Thyroid gland (tissue), 4 donors: ENCODE measurements at regions not wholly inside any gene's neighbourhood (a gene's known extent, or its start where the extent isn't known, plus 50 kb on each side); places are given as distances from the start of the nearest gene placed in this dataset.

Source experiments
- DNase-seq, 2 donors: peaks; one replicate each; pipeline ENCODE4 v3.0.0-alpha.2; 2019
- H3K27ac ChIP-seq, 3 donors: fragments of 200-600 bp; sonication (generic); 1 replicate in 2 of 3; 2 replicates in 1 of 3; pipeline ENCODE4 v1.5.1; 2016 to 2019; ENCODE audit warnings: mild to moderate bottlenecking in 1 of 3, moderate library complexity in 1 of 3
- H3K27me3 ChIP-seq: fragments of 200-600 bp; sonication (generic); one replicate; pipeline ENCODE4 v1.5.1; 2019
- H3K36me3 ChIP-seq, 2 donors: fragments of 200-600 bp; sonication (generic); one replicate each; pipeline ENCODE4 v1.5.1; 2016 to 2019
- H3K4me1 ChIP-seq, 2 donors: fragments of 200-600 bp; sonication (generic); one replicate each; pipeline ENCODE4 v1.5.1; 2017 to 2019
- H3K4me3 ChIP-seq, 3 donors: fragments of 200-600 bp; sonication (generic); replicated peaks in 1 of 3; 1 replicate in 2 of 3; 2 replicates in 1 of 3; pipeline ENCODE4 v1.5.1; 2016; ENCODE audit warnings: mild to moderate bottlenecking in 1 of 3
- H3K9me3 ChIP-seq: fragments of 200-600 bp; sonication (generic); one replicate; pipeline ENCODE4 v1.5.1; 2017
- CTCF ChIP-seq, 6 experiments: fragments of 200-600 bp in 3 of 6; fragments of 450-650 bp in 3 of 6; sonication (generic) in 3 of 6; IDR thresholded peaks; one replicate each; pipeline ENCODE4 v1.5.1; 2016 to 2019; ENCODE audit warnings: antibody characterized with exemption in 6 of 6, mild to moderate bottlenecking in 2 of 6, inconsistent platforms in 1 of 6, moderate library complexity in 1 of 6
- POLR2A ChIP-seq, 2 donors: fragments of 450-650 bp; IDR thresholded peaks; one replicate each; pipeline ENCODE4 v1.6.1; 2017; ENCODE audit warnings: antibody characterized with exemption in 2 of 2, mild to moderate bottlenecking in 2 of 2, moderate library complexity in 1 of 2
- WGBS, 2 donors: methylation state at CpG; one replicate each; pipeline ENCODE4 v1.1.5; 2017; 5-methylcytosine and 5-hydroxymethylcytosine counted together
- intact Hi-C: fragments of 100-400 bp; cut with DNase I; formaldehyde crosslinking; loops from one replicate; pipeline ENCODE4 v1.15.1; 2023

- Histone ChIP-seq H3K36me3 (no peaks in the 10 kb centered on the region), H3K9me3 (no peaks in the 10 kb centered on the region), H3K27me3 (no peaks in the 10 kb centered on the region), H3K4me1 (no peaks in the 10 kb centered on the region), H3K27ac (no peak overlapping the region), H3K4me3 (no peak overlapping the region)
- intact Hi-C loops = no loop called here
- WGBS, 2 donors = 48 to 65% methylated on average over 3 of the region's 3 CpGs
- TF ChIP-seq POLR2A (IDR thresholded peaks at IDR 0.05) = no peak
- no peak for DNase-seq
These were observed 202.6 kb downstream of the CD109 start for GRCh38 chr6:73898599-73898998.

- H3K36me3 ChIP-seq = no peaks in the 10 kb centered on the region
- H3K4me3 ChIP-seq = no peak overlapping the region
- intact Hi-C loops = no loop called here
- no peaks in the 10 kb centered on the region for H3K9me3 ChIP-seq
- TF ChIP-seq CTCF (IDR thresholded peaks at IDR 0.05) = no peak
- no peak for TF ChIP-seq POLR2A (IDR thresholded peaks at IDR 0.05)
- no peaks in the 10 kb centered on the region for H3K4me1 ChIP-seq
- 82 to 87% methylated on average over 4 of the region's 4 CpGs for WGBS, 2 donors
- H3K27ac ChIP-seq = no peak overlapping the region
- no peak for DNase-seq
- no peaks in the 10 kb centered on the region for H3K27me3 ChIP-seq
These were observed 197.7 kb downstream of the CD109 start for GRCh38 chr6:73893696-73894095.

- no peaks in the 10 kb centered on the region for H3K36me3 ChIP-seq
- 86% methylated on average over 4 of the region's 4 CpGs; no CpG with 5 or more reads in 1 of the 2 donors for WGBS, 2 donors
- H3K4me3 ChIP-seq = no peak overlapping the region
- no peaks in the 10 kb centered on the region for H3K9me3 ChIP-seq
- H3K27ac ChIP-seq = no peak overlapping the region
- no peaks in the 10 kb centered on the region for H3K27me3 ChIP-seq
- intact Hi-C loops = no loop called here
- TF ChIP-seq CTCF (IDR thresholded peaks at IDR 0.05) (no peak), POLR2A (IDR thresholded peaks at IDR 0.05) (no peak)
- H3K4me1 ChIP-seq = no peaks in the 10 kb centered on the region
- no peak for DNase-seq
These were observed 192.0 kb downstream of the CD109 start for GRCh38 chr6:73888050-73888449.

GRCh38 chr6:73885393-73885792 is 189.4 kb downstream of the CD109 start:
- TF ChIP-seq POLR2A (IDR thresholded peaks at IDR 0.05) = no peak
- no peaks in the 10 kb centered on the region for H3K36me3 ChIP-seq
- no peaks in the 10 kb centered on the region for H3K9me3 ChIP-seq
- H3K27me3 ChIP-seq = no peaks in the 10 kb centered on the region
- no peak for DNase-seq
- no peaks in the 10 kb centered on the region for H3K4me1 ChIP-seq
- intact Hi-C loops = no loop called here
- no peak overlapping the region for H3K4me3 ChIP-seq
- H3K27ac ChIP-seq = no peak overlapping the region
- WGBS, 2 donors = 87% methylated on average over 7 of the region's 7 CpGs; no CpG with 5 or more reads in 1 of the 2 donors

- Histone ChIP-seq H3K9me3 (no peaks in the 10 kb centered on the region), H3K4me1 (no peaks in the 10 kb centered on the region), H3K27me3 (no peaks in the 10 kb centered on the region), H3K36me3 (no peaks in the 10 kb centered on the region), H3K4me3 (no peak overlapping the region), H3K27ac (no peak overlapping the region)
- TF ChIP-seq POLR2A (IDR thresholded peaks at IDR 0.05) (no peak), CTCF (IDR thresholded peaks at IDR 0.05) (no peak)
- WGBS, 2 donors = 69% methylated on average over 4 of the region's 4 CpGs; no CpG with 5 or more reads in 1 of the 2 donors
- no peak for DNase-seq
- intact Hi-C loops = no loop called here
These were observed 188.5 kb downstream of the CD109 start for GRCh38 chr6:73884540-73884939.

- WGBS, 2 donors = 77 to 84% methylated on average over 8 of the region's 8 CpGs
- Histone ChIP-seq H3K4me3 (no peak overlapping the region), H3K36me3 (no peaks in the 10 kb centered on the region), H3K4me1 (no peaks in the 10 kb centered on the region), H3K27ac (no peak overlapping the region), H3K9me3 (no peaks in the 10 kb centered on the region), H3K27me3 (no peaks in the 10 kb centered on the region)
- intact Hi-C loops = no loop called here
- no peak for TF ChIP-seq POLR2A (IDR thresholded peaks at IDR 0.05)
- no peak for TF ChIP-seq CTCF (IDR thresholded peaks at IDR 0.05)
- no peak for DNase-seq
These were observed 183.7 kb downstream of the CD109 start for GRCh38 chr6:73879501-73880293.
